Urinary bladder (tissue), 3 donors: ENCODE measurements at regions not wholly inside any gene's neighbourhood (a gene's known extent, or its start where the extent isn't known, plus 50 kb on each side); places are given as distances from the start of the nearest gene placed in this dataset.
A peak's percentile ranks its signal among the peaks of the same experiment; 100 is the strongest.
"Not testable (repeated sequence)": the region's sequence is repeated elsewhere in the genome, so short reads cannot be mapped to it uniquely, and the experiment has no call there.

Experiments used
- DNase-seq: peaks from one replicate; pipeline ENCODE4 v3.0.0-alpha.2; 2015; ENCODE audit errors: extremely low spot score
- H3K27ac ChIP-seq: one replicate; pipeline ENCODE4 v1.5.1; 2013; ENCODE audit warnings: low read depth, mild to moderate bottlenecking, moderate library complexity
- H3K36me3 ChIP-seq: one replicate; pipeline ENCODE4 v1.6.1; 2013; ENCODE audit warnings: mild to moderate bottlenecking, moderate library complexity; ENCODE audit not compliant: insufficient read depth
- H3K4me1 ChIP-seq: one replicate; pipeline ENCODE4 v1.6.1; 2013; ENCODE audit warnings: mild to moderate bottlenecking, moderate library complexity; ENCODE audit not compliant: insufficient read depth
- H3K4me3 ChIP-seq: one replicate; pipeline ENCODE4 v1.5.1; 2013; ENCODE audit warnings: low read depth, low read length
- WGBS: extraction: QIAGEN DNeasy Blood & Tissue Kit; methylation state at CpG from one replicate; pipeline ENCODE4 v1.1.7; 2013; 5-methylcytosine and 5-hydroxymethylcytosine counted together
- donor health status: healthy with polysubstance abuse.
- donor health status: healthy.

- 93% methylated on average over 5 of the region's 5 CpGs for WGBS
- H3K36me3 ChIP-seq = no peaks in the 10 kb centered on the region
Measured at GRCh38 chr3:105958237-105959000, 89.6 kb upstream of the CBLB start.

DNA sequence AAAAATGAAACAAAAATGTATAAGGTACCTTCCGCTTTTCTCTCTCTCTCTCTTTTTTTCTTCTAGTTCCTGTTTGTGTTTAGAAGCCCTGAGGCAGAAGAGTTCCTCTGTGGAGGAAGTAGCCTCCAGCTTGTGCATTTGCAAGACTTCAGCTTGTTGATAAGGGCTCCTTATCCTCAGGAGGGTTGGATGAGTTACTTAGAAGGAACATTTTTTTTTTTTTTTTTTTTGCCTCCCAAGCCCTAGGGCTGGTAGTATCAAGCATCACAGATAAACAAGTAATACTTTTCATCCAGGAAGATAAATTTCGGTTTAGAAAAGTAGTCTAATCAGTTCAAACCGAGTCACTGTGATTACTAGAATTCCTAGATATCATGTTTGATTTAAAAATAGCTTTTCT, 91.0 kb upstream of the CBLB start:
- no peak overlapping the region for H3K27ac ChIP-seq
- WGBS = 71% methylated on average over 3 of the region's 3 CpGs

More at GRCh38 chr3:105958237-105959000, 89.6 kb upstream of the CBLB start:
- no peaks in the 10 kb centered on the region for H3K4me1 ChIP-seq
- no peak for DNase-seq
- no peak overlapping the region for H3K27ac ChIP-seq
- H3K4me3 ChIP-seq = no peak overlapping the region

DNA sequence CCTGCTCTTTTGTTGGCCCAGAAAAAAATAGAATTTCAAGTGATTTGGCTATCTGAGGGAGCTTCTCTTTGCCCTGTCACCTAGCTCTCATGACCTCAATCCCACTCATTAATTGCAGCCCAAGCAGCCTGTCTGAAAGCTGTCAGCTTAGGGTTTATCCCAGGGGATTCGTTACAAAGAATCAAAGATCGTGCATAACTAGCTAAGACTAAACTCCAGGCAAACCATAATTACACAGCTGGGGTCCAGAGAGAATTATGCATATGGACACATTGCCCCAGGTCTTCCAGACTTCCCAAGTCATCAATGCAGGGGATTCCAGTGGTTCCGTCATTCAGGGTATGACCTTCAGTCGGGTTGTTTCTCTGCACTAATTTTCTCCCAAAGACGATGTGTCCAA, 91.6 kb upstream of the CBLB start:
- H3K4me3 ChIP-seq = no peak overlapping the region

More for the DNA sequence above, 91.0 kb upstream of the CBLB start:
- H3K4me3 ChIP-seq = no peak overlapping the region
- no peaks in the 10 kb centered on the region for H3K4me1 ChIP-seq
- DNase-seq = no peak
- no peaks in the 10 kb centered on the region for H3K36me3 ChIP-seq

DNA sequence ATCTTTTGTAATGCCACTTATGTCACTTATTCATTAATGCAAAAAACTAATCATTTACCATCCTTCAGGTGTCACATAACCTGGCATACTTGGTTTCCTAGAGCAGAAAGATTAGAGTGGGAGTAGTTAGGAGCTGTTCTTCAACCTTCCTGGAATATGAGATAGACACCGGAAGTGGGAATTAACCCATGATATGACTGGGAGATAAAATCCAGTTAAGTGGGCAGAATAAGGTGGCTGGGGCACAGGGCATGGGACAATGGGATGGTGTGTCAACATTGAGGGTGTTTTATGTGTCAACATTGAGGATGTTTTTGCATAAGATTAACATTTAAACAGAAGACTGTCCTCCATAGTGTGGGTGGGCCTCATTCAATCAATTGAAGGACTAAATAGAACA, 94.3 kb upstream of the CBLB start:
- no peak for DNase-seq
- Histone ChIP-seq H3K27ac (no peak overlapping the region), H3K4me3 (no peak overlapping the region), H3K4me1 (no peaks in the 10 kb centered on the region), H3K36me3 (no peaks in the 10 kb centered on the region)
- WGBS = 93% methylated on average over 1 of the region's 1 CpG

More for the DNA sequence above, 91.6 kb upstream of the CBLB start:
- H3K36me3 ChIP-seq = no peaks in the 10 kb centered on the region
- H3K4me1 ChIP-seq = no peaks in the 10 kb centered on the region
- H3K27ac ChIP-seq = no peak overlapping the region
- no peak for DNase-seq
- 95% methylated on average over 5 of the region's 5 CpGs for WGBS

DNA sequence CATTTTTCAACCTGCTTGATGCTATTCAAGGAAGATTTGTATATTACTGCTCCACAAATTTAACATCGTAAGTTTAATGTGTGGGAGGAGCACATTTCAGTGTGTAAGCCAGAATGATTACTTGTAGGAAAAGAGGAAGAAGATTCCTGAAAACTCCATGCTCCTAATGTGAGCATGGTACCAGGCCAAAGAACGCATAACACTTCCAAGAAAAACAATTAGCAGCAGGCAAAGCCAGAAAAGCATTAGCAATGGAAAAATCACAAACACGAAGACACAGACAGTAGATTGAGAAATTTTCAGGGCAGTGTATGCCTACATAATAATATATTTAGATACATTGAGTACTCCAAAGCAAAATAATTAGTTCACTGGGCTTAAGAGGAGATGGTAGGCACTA, 96.6 kb upstream of the CBLB start:
- no peaks in the 10 kb centered on the region for H3K4me1 ChIP-seq
- no peaks in the 10 kb centered on the region for H3K36me3 ChIP-seq
- H3K4me3 ChIP-seq = no peak overlapping the region
- 44% methylated on average over 3 of the region's 3 CpGs for WGBS
- H3K27ac ChIP-seq = no peak overlapping the region
- peak; percentile 32 for DNase-seq

DNA sequence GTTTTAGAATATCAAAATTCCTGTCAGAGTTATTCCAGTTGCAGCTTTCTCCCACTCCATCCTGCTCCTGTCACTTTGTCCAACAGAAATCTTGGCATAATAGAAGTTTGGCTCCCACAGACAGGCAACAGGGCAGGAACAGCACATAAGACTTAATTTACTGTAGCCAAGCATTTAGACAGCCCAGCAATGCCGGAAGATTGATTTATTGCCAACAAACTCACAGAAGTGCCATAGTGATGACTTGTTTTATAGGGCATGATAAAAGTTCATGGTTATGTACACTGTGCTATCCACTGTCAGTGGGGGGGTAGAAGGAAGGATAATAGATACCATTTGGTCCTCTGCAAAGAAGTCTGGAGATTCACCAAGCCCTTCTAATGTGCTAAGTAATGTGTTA, 98.3 kb upstream of the CBLB start:
- 34% methylated on average over 1 of the region's 1 CpG for WGBS
- DNase-seq = no peak

GRCh38 chr3:105970283-105970682, 101.5 kb upstream of the CBLB start:
- Histone ChIP-seq H3K36me3 (no peaks in the 10 kb centered on the region), H3K4me3 (no peak overlapping the region), H3K4me1 (no peaks in the 10 kb centered on the region), H3K27ac (no peak overlapping the region)
- WGBS = 42% methylated on average over 1 of the region's 1 CpG
- no peak for DNase-seq

More for the DNA sequence above, 98.3 kb upstream of the CBLB start:
- H3K27ac ChIP-seq = no peak overlapping the region
- no peaks in the 10 kb centered on the region for H3K36me3 ChIP-seq
- H3K4me3 ChIP-seq = no peak overlapping the region
- H3K4me1 ChIP-seq = no peaks in the 10 kb centered on the region

DNA sequence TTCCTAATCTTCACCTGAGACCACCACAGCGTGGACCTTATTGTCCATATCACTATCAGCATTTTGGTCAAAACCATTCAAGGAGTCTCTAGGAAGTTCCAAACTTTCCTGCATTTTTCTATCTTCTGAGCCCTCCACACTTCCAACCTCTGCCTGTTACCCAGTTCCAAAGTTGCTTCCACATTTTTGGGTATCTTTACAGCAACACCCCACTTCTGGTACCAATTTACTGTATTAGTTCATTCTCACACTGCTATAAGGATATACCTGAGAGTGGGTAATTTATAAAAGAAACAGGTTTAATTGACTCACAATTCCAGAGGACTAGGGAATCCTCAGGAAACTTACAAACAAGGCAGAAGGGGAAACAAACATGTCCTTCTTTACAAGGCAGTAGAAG, 103.3 kb upstream of the CBLB start:
- no peak for DNase-seq
- 0% methylated on average over 1 of the region's 1 CpG for WGBS
- Histone ChIP-seq H3K4me1 (no peaks in the 10 kb centered on the region), H3K27ac (no peak overlapping the region), H3K36me3 (no peaks in the 10 kb centered on the region), H3K4me3 (no peak overlapping the region)

- H3K4me3 ChIP-seq = no peak overlapping the region
- no peaks in the 10 kb centered on the region for H3K4me1 ChIP-seq
- H3K36me3 ChIP-seq = no peaks in the 10 kb centered on the region
- DNase-seq = no peak
- H3K27ac ChIP-seq = no peak overlapping the region
- 86% methylated on average over 2 of the region's 2 CpGs for WGBS
Measured at GRCh38 chr3:105974381-105974780, 105.6 kb upstream of the CBLB start.

DNA sequence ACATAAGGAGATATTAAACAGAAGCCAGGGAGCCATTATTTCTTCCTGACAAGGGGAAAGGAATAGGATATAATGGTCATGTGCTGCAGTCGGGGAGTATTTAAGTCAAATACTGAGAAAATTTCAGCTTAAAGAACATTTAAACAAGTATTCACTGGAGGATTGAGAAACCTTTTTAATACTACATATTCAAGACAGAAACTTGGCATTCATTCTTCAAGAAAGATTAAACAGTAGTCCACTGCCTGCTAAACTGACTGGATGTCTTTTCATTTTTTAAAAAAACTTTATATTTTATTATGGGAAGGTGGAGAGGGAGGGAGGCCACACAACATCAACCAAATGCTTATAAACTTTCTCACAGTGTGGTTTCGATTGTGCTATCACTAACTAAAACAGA, 107.4 kb upstream of the CBLB start:
- H3K27ac ChIP-seq = no peak overlapping the region
- no peak overlapping the region for H3K4me3 ChIP-seq
- H3K36me3 ChIP-seq = no peaks in the 10 kb centered on the region
- no peaks in the 10 kb centered on the region for H3K4me1 ChIP-seq
- WGBS = 48% methylated on average over 2 of the region's 2 CpGs
- DNase-seq = no peak

GRCh38 chr3:105979961-105980360, 111.1 kb upstream of the CBLB start:
- Histone ChIP-seq H3K27ac (no peak overlapping the region), H3K4me1 (no peaks in the 10 kb centered on the region), H3K4me3 (no peak overlapping the region), H3K36me3 (no peaks in the 10 kb centered on the region)
- 42% methylated on average over 3 of the region's 3 CpGs for WGBS
- DNase-seq = no peak

DNA sequence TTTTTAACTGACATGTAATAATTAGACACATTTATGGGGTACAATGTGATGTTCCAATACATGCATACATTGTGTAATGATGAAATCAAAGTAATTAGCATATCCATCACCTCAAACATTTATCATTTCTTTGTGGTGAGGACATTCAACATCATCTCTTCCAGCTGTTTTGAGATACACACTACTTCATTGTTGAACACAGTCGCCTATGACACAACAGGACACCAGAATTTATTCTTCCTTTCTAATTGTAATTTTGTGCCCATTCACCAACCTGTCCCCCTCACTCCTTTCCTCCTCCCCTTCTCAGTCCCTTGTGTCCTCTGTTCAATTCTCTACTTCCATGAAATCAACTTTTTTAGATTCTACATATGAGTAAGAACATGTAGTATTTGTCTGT, 113.4 kb upstream of the CBLB start:
- no peak for DNase-seq
- H3K4me3 ChIP-seq = no peak overlapping the region
- 97% methylated on average over 1 of the region's 1 CpG for WGBS
- no peaks in the 10 kb centered on the region for H3K36me3 ChIP-seq
- H3K4me1 ChIP-seq = no peaks in the 10 kb centered on the region
- H3K27ac ChIP-seq = no peak overlapping the region

- H3K4me3 ChIP-seq = no peak overlapping the region
- H3K27ac ChIP-seq = no peak overlapping the region
- WGBS = 97% methylated on average over 1 of the region's 1 CpG
- no peaks in the 10 kb centered on the region for H3K36me3 ChIP-seq
- H3K4me1 ChIP-seq = no peaks in the 10 kb centered on the region
- DNase-seq = no peak
Measured at GRCh38 chr3:105984837-105985236, 116.0 kb upstream of the CBLB start.

DNA sequence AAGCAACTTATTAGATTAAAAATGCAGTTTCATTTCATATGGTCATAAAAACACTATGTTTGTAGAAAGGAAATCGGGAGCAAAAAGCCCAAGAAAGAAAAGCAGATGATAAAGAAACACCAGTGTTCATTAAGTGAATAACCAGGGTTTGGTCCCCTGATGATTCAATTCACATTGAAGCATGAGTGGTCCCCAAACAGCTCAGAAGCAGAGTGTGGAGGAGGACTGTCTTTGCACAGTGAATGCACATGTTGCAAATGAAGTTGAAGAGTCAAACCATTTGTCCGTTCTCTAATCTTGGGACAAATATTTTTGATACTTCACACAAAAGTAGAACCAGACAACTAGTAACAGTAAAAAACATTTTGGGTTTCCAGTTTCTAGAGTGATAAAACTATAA, 117.5 kb upstream of the CBLB start:
- H3K4me1 ChIP-seq, H3K27ac ChIP-seq, H3K36me3 ChIP-seq, H3K4me3 ChIP-seq, DNase-seq: not testable (repeated sequence)
- WGBS = 88% methylated on average over 2 of the region's 2 CpGs

GRCh38 chr3:105987809-105988208, 119.0 kb upstream of the CBLB start:
- Histone ChIP-seq H3K4me3 (no peak overlapping the region), H3K4me1 (no peaks in the 10 kb centered on the region), H3K27ac (no peak overlapping the region), H3K36me3 (no peaks in the 10 kb centered on the region)
- 84% methylated on average over 2 of the region's 2 CpGs for WGBS
- no peak for DNase-seq
